Neural cell (in vitro differentiated cells): ENCODE measurements at regions not wholly inside any gene's neighbourhood (a gene's known extent, or its start where the extent isn't known, plus 50 kb on each side); places are given as distances from the start of the nearest gene placed in this dataset.

Experiments
- H2AFZ ChIP-seq: fragments of 200-600, 300-800 bp; sonication (generic), shearing (Covaris generic); 2 replicates; pipeline ENCODE4 v1.6.0; 2014; ENCODE audit warnings: low read depth, mild to moderate bottlenecking, antibody characterized with exemption, low read length, moderate library complexity
- H3F3A ChIP-seq: fragments of 200-600 bp; shearing (Covaris generic); 2 replicates; pipeline ENCODE4 v1.6.1; 2016; ENCODE audit warnings: mild to moderate bottlenecking, moderate library complexity, mixed read lengths, antibody characterized with exemption, low read length; ENCODE audit not compliant: insufficient read depth, poor library complexity, severe bottlenecking
- H3K27ac ChIP-seq: fragments of 200-600, 300-800 bp; sonication (generic), shearing (Covaris generic); 2 replicates; pipeline ENCODE4 v1.5.1; 2014; ENCODE audit warnings: mild to moderate bottlenecking, low read length, moderate library complexity
- H3K27me3 ChIP-seq: fragments of 300-800, 200-600 bp; sonication (generic), shearing (Covaris generic); 2 replicates; pipeline ENCODE4 v1.6.0; 2014; ENCODE audit warnings: mild to moderate bottlenecking, low read depth, low read length, moderate library complexity; ENCODE audit not compliant: insufficient read depth
- H3K36me3 ChIP-seq: fragments of 300-800, 200-600 bp; sonication (generic), shearing (Covaris generic); 2 replicates; pipeline ENCODE4 v1.5.1; 2014; ENCODE audit warnings: mild to moderate bottlenecking, antibody characterized with exemption, low read length, moderate library complexity; ENCODE audit not compliant: insufficient read depth
- H3K4me2 ChIP-seq: fragments of 300-800, 200-600 bp; sonication (generic), shearing (Covaris generic); 2 replicates; pipeline ENCODE4 v1.6.0; 2014; ENCODE audit warnings: mild to moderate bottlenecking, low read length
- H3K4me3 ChIP-seq: fragments of 300-800, 200-600 bp; sonication (generic), shearing (Covaris generic); 2 replicates; pipeline ENCODE4 v1.5.1; 2014; ENCODE audit warnings: mild to moderate bottlenecking, low read length, moderate library complexity
- H3K79me2 ChIP-seq: fragments of 200-600 bp; shearing (Covaris generic); replicated peaks from 2 replicates; pipeline ENCODE4 v1.6.0; 2014; ENCODE audit warnings: mild to moderate bottlenecking, low read length, moderate library complexity; ENCODE audit not compliant: insufficient read depth
- H3K9ac ChIP-seq: fragments of 300-800, 200-600 bp; sonication (generic), shearing (Covaris generic); 2 replicates; pipeline ENCODE4 v1.6.1; 2016; ENCODE audit warnings: mild to moderate bottlenecking, low read length, mixed read lengths
- H3K9me2 ChIP-seq: fragments of 200-600 bp; shearing (Covaris generic); 2 replicates; pipeline ENCODE4 v1.6.1; 2016; ENCODE audit warnings: mild to moderate bottlenecking, low read length, mixed read lengths; ENCODE audit not compliant: insufficient read depth
- H3K9me3 ChIP-seq: fragments of 200-600, 300-800 bp; sonication (generic), shearing (Covaris generic); 2 replicates; pipeline ENCODE4 v1.6.1; 2016; ENCODE audit warnings: mild to moderate bottlenecking, mixed run types, low read length, moderate library complexity, mixed read lengths
- H4K20me1 ChIP-seq: fragments of 200-600 bp; shearing (Covaris generic); 2 replicates; pipeline ENCODE4 v1.6.1; 2016; ENCODE audit warnings: mild to moderate bottlenecking, mixed run types; ENCODE audit not compliant: insufficient read depth
- CTCF ChIP-seq: fragments of 450-650 bp; IDR thresholded peaks from 2 replicates; pipeline ENCODE4 v1.5.1; 2014; ENCODE audit warnings: antibody characterized with exemption, mild to moderate bottlenecking, moderate library complexity; ENCODE audit not compliant: poor library complexity, severe bottlenecking
- EP300 ChIP-seq: fragments of 450-650 bp; conservative IDR thresholded peaks from 2 replicates; pipeline ENCODE4 v1.6.1; 2014; ENCODE audit warnings: antibody characterized with exemption, mild to moderate bottlenecking, moderate library complexity; ENCODE audit not compliant: poor library complexity, severe bottlenecking
- EZH2 ChIP-seq: fragments of 200-600, 300-800 bp; shearing (Covaris generic), sonication (generic); IDR thresholded peaks from 2 replicates; pipeline ENCODE4 v1.6.1; 2014; ENCODE audit warnings: antibody characterized with exemption, low read length, borderline replicate concordance, mild to moderate bottlenecking; ENCODE audit not compliant: insufficient read depth, poor library complexity, severe bottlenecking
- MXI1 ChIP-seq: fragments of 450-650 bp; conservative IDR thresholded peaks from 2 replicates; pipeline ENCODE4 v1.6.1; 2014; ENCODE audit warnings: antibody characterized with exemption, mild to moderate bottlenecking; ENCODE audit not compliant: poor library complexity, severe bottlenecking
- POLR2AphosphoS5 ChIP-seq: IDR thresholded peaks from 2 replicates; pipeline ENCODE4 v1.6.1; 2012
- RAD21 ChIP-seq: fragments of 450-650 bp; conservative IDR thresholded peaks from 2 replicates; pipeline ENCODE4 v1.6.1; 2014; ENCODE audit warnings: antibody characterized with exemption, mild to moderate bottlenecking, moderate library complexity
- REST ChIP-seq: IDR thresholded peaks from 2 replicates; pipeline ENCODE4 v1.6.1; 2012; ENCODE audit warnings: borderline replicate concordance
- SMC3 ChIP-seq: fragments of 450-650 bp; conservative IDR thresholded peaks from 2 replicates; pipeline ENCODE4 v1.6.1; 2014; ENCODE audit warnings: antibody characterized with exemption, mild to moderate bottlenecking, moderate library complexity; ENCODE audit not compliant: poor library complexity
- TAF1 ChIP-seq: IDR thresholded peaks from 2 replicates; pipeline ENCODE4 v1.6.1; 2012; ENCODE audit warnings: low read depth

- Histone ChIP-seq H3K4me2 (no peak overlapping the region), H3K9me2 (no peaks in the 10 kb centered on the region), H3F3A (no peaks in the 10 kb centered on the region), H3K9ac (no peak overlapping the region), H4K20me1 (no peaks in the 10 kb centered on the region), H3K9me3 (no peaks in the 10 kb centered on the region), H2AFZ (no peak overlapping the region), H3K27me3 (no peaks in the 10 kb centered on the region), H3K79me2 (no peaks in the 10 kb centered on the region), H3K27ac (no peak overlapping the region), H3K4me3 (no peak overlapping the region), H3K36me3 (no peaks in the 10 kb centered on the region)
- TF ChIP-seq SMC3 = no peak
- no peak for TF ChIP-seq EZH2
- no peak for TF ChIP-seq TAF1
- TF ChIP-seq CTCF = no peak
- TF ChIP-seq RAD21 = no peak
- no peak for TF ChIP-seq POLR2AphosphoS5
- TF ChIP-seq EP300 = no peak
- no peak for TF ChIP-seq MXI1
- no peak for TF ChIP-seq REST
Measured at GRCh38 chr20:57908704-57909630, 199.2 kb upstream of the PMEPA1 start.

GRCh38 chr20:57908226-57908625 is 198.4 kb upstream of the PMEPA1 start:
- Histone ChIP-seq H3K9ac (no peak overlapping the region), H3K27ac (no peak overlapping the region), H3K4me3 (no peak overlapping the region), H3K36me3 (no peaks in the 10 kb centered on the region), H3K9me3 (no peaks in the 10 kb centered on the region), H3K9me2 (no peaks in the 10 kb centered on the region), H3F3A (no peaks in the 10 kb centered on the region), H4K20me1 (no peaks in the 10 kb centered on the region), H2AFZ (no peak overlapping the region), H3K4me2 (no peak overlapping the region), H3K27me3 (no peaks in the 10 kb centered on the region), H3K79me2 (no peaks in the 10 kb centered on the region)
- TF ChIP-seq MXI1 = no peak
- no peak for TF ChIP-seq REST
- TF ChIP-seq SMC3 = no peak
- no peak for TF ChIP-seq RAD21
- TF ChIP-seq EP300 = no peak
- no peak for TF ChIP-seq CTCF
- TF ChIP-seq POLR2AphosphoS5 = no peak
- TF ChIP-seq TAF1 = no peak
